IPS DF 4.7 (cell line): ENCODE measurements at regions not wholly inside any gene's neighbourhood (a gene's known extent, or its start where the extent isn't known, plus 50 kb on each side); places are given as distances from the start of the nearest gene placed in this dataset.

Experiments
- DNase-seq: peaks from one replicate; pipeline ENCODE4 v3.0.0-alpha.2; 2013; ENCODE audit warnings: low spot score; ENCODE audit errors: extremely low read depth

- DNase-seq = no peak
Observed at GRCh38 chr3:170753421-170754310, 116.3 kb downstream of the RPL22L1 start.

GRCh38 chr3:170752571-170753155 is 117.3 kb downstream of the RPL22L1 start:
- no peak for DNase-seq

GRCh38 chr3:170751899-170752293 is 118.1 kb downstream of the RPL22L1 start:
- no peak for DNase-seq

- no peak for DNase-seq
Observed at GRCh38 chr3:170751083-170751898, 118.7 kb downstream of the RPL22L1 start.

- DNase-seq = no peak
Observed at GRCh38 chr3:170750478-170750830, 119.5 kb downstream of the RPL22L1 start.

- DNase-seq = no peak
Observed at GRCh38 chr3:170749765-170750477, 120.1 kb downstream of the RPL22L1 start.

- no peak for DNase-seq
Observed at GRCh38 chr3:170749185-170749584, 120.8 kb downstream of the RPL22L1 start.

GRCh38 chr3:170746175-170746942 is 123.6 kb downstream of the RPL22L1 start:
- no peak for DNase-seq

GRCh38 chr3:170745211-170745718 is 124.7 kb downstream of the RPL22L1 start:
- no peak for DNase-seq

- no peak for DNase-seq
Observed at GRCh38 chr3:170741756-170742529, 128.1 kb downstream of the RPL22L1 start.

- no peak for DNase-seq
Observed at GRCh38 chr3:170740726-170741591, 129.0 kb downstream of the RPL22L1 start.

GRCh38 chr3:170740285-170740684 is 129.7 kb downstream of the RPL22L1 start:
- no peak for DNase-seq

GRCh38 chr3:170739410-170739809 is 130.6 kb downstream of the RPL22L1 start:
- no peak for DNase-seq

GRCh38 chr3:170738766-170739165 is 131.2 kb downstream of the RPL22L1 start:
- no peak for DNase-seq

- no peak for DNase-seq
Observed at GRCh38 chr3:170737498-170738162, 132.4 kb downstream of the RPL22L1 start.

GRCh38 chr3:170735821-170736220 is 134.2 kb downstream of the RPL22L1 start:
- DNase-seq = no peak

GRCh38 chr3:170734735-170735065 is 135.3 kb downstream of the RPL22L1 start:
- DNase-seq = no peak

- DNase-seq = no peak
Observed at GRCh38 chr3:170734043-170734734, 135.8 kb downstream of the RPL22L1 start.
